Cardiac muscle cell (in vitro differentiated cells and primary cell): ENCODE measurements at regions not wholly inside any gene's neighbourhood (a gene's known extent, or its start where the extent isn't known, plus 50 kb on each side); places are given as distances from the start of the nearest gene placed in this dataset.
"Not testable (repeated sequence)": the region's sequence is repeated elsewhere in the genome, so short reads cannot be mapped to it uniquely, and the experiment has no call there.

Source experiments
- DNase-seq, 2 donors: peaks; one replicate each; pipeline versions ENCODE4 v3.0.0 to v3.0.0-alpha.2; 2010 to 2017; ENCODE audit warnings: low read depth in 1 of 2, low spot score in 1 of 2
- H3K27ac ChIP-seq: fragments of 200-600 bp; sonication (generic); 2 replicates; pipeline ENCODE4 v1.5.1; 2016
- H3K27me3 ChIP-seq: fragments of 200-600 bp; sonication (generic); 2 replicates; pipeline ENCODE4 v1.6.0; 2016; ENCODE audit warnings: control low read depth
- H3K36me3 ChIP-seq: fragments of 200-600 bp; sonication (generic); 2 replicates; pipeline ENCODE4 v1.5.1; 2016; ENCODE audit warnings: control low read depth
- H3K4me1 ChIP-seq: fragments of 200-600 bp; sonication (generic); 2 replicates; pipeline ENCODE4 v1.8.1; 2017; ENCODE audit warnings: low read depth, mild to moderate bottlenecking, mixed run types
- H3K4me3 ChIP-seq: fragments of 200-600 bp; sonication (generic); 2 replicates; pipeline ENCODE4 v1.5.1; 2016; ENCODE audit warnings: mild to moderate bottlenecking
- H3K9me3 ChIP-seq: fragments of 200-600 bp; sonication (generic); 2 replicates; pipeline ENCODE4 v1.5.1; 2017; ENCODE audit warnings: low read depth, mild to moderate bottlenecking, control low read depth
- TF ChIP-seq, protein P1 (sequence below): IDR thresholded peaks from 2 replicates; pipeline ENCODE4 v1.5.1; 2012; ENCODE audit warnings: low read depth, mild to moderate bottlenecking, low read length

DNA sequence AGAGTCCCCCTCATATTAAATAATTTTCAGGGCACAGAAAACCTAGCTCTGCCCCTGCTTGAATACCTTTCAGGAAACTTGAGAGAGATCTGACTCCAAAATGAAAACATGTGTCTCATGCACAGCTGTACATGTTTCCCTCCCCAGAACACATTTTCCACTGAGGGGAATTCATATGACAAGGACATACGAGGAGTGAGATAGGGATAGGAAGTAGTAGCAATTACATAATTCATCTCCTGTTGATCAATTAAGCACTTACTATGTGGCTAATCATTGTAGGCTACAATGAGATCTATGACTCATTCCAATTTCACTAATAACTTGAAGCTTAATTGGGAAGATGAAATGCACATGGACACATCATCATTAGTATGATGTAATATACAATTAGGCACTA is 302.1 kb downstream of the PCDH11X start:
- H3K27ac ChIP-seq, H3K9me3 ChIP-seq, H3K4me1 ChIP-seq, H3K36me3 ChIP-seq, H3K4me3 ChIP-seq, DNase-seq, H3K27me3 ChIP-seq: not testable (repeated sequence)

DNA sequence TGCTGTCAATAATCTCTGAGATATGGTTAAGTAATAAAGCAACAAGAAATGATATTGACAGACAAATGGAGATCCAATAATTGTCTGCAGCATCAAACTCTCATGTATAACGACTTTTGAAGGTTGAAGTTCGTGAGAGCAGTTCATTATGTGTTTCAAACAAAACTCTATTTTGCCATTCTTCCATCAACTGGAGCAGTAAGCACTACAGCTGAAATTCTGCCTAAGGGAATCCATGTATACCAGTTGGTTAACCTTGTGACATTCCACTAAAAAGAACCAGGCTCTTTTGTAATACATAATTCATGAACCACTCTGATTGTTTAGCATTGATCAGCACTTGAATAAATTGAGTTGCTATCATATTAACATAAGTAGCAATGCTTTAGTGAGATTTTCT is 311.6 kb downstream of the PCDH11X start:
- H3K4me3 ChIP-seq, DNase-seq, H3K9me3 ChIP-seq, H3K27ac ChIP-seq, H3K4me1 ChIP-seq, H3K27me3 ChIP-seq, H3K36me3 ChIP-seq: not testable (repeated sequence)

DNA sequence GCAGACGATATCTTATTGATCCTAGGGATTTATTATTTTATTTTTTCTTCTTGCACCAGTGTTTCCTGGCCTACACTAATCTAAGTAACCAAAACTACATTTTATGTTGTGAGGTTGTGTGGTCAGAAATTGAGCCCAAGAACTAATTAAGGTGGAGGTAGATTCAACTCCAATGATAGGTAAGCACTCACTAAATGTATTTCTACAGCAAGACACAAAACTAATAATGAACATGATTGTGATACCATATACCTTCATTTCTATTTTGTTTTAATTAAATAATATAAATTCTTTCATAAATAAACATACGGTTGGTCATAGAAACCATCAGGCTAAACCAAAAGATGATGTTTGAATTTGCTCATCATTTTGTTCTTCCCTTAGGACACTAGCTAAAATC is 319.0 kb downstream of the PCDH11X start:
- H3K36me3 ChIP-seq, H3K9me3 ChIP-seq, H3K27ac ChIP-seq, H3K4me1 ChIP-seq, H3K27me3 ChIP-seq, H3K4me3 ChIP-seq, DNase-seq: not testable (repeated sequence)

DNA sequence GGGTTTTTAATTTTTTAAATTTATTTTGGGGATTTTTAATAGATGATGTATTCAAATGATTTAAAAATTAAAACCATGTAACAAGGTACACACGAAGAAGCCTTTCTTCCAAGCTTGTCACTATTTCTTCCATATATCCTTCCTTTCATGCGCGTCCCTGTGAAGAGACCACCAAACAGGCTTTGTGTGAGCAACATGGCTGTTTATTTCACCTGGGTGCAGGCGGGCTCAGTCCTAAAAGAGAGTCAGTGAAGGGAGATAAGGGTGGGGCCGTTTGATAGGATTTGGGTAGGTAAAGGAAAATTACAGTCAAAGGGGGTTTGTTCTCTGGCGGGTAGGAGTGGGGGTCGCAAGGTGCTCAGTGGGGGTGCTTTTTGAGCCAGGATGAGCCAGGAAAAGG is 320.9 kb downstream of the PCDH11X start:
- not testable (repeated sequence) for H3K27ac ChIP-seq

DNA sequence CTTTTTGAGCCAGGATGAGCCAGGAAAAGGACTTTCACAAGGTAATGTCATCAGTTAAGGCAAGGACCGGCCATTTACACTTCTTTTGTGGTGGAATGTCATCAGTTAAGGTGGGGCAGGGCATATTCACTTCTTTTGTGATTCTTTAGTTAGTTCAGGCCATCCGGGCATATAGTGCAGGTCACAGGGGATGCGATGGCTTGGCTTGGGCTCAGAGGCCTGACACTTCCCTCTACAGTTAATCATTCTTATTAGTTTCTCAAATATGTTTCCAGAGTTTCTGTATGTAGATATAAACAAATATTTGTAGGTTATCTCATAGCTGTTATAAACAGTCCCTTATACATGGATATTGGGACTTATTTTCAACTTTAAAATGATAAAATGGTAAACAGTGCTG is 326.5 kb downstream of the PCDH11X start:
- not testable (repeated sequence) for H3K4me3 ChIP-seq, DNase-seq

More for the DNA sequence above, 320.9 kb downstream of the PCDH11X start:
- H3K4me3 ChIP-seq, DNase-seq, H3K36me3 ChIP-seq, H3K4me1 ChIP-seq, H3K9me3 ChIP-seq: not testable (repeated sequence)
- H3K27me3 ChIP-seq: peaks cover 27% of the 10 kb centered on the region

DNA sequence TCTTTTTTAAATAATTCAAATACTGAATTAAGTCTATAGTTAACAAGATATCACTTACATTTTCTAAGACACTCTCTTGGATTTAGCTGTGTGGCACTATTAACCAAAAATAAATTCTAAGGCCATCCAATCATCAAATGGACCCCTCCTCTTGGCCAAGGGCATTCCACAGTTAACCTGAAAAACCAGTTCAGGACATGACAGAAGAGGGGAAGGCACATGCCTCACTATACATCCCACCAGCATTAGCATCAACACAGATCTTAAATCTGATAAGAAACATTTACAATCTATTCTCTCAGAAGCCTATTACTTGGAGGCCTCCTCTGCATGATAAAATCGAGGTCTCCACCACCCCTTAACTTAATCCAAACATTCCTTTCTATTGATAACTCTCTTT is 327.5 kb downstream of the PCDH11X start:
- H3K4me3 ChIP-seq, H3K9me3 ChIP-seq, H3K4me1 ChIP-seq, H3K36me3 ChIP-seq, DNase-seq, H3K27ac ChIP-seq: not testable (repeated sequence)
- H3K27me3 ChIP-seq: peaks cover 33% of the 10 kb centered on the region

More for the DNA sequence above, 326.5 kb downstream of the PCDH11X start:
- peaks cover 33% of the 10 kb centered on the region for H3K27me3 ChIP-seq
- H3K27ac ChIP-seq, H3K4me1 ChIP-seq, H3K36me3 ChIP-seq, H3K9me3 ChIP-seq: not testable (repeated sequence)

DNA sequence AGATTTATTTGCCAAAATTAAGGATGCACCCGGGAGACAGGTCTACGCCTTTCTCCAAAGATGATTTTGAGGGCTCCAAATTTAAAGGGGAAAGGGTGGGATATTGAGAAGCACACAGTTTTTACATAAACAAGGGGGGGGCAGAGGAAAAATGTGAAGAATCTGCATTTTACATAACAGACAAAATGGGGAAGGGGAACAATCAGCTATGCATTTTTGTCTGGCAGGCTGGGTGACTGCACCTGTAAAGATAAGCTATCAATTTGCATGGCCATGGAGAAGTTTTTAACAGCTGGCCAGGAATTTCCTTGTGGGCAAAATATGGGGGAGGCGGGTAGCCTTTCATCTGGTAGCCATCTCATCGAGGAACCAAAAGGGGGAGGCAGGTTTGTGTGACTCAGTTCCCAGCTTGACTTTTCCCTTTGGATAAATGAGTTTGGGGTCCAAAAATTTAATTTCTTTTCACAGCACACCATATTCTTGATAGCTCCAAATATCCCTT is 331.3 kb downstream of the PCDH11X start:
- not testable (repeated sequence) for H3K9me3 ChIP-seq, H3K4me1 ChIP-seq, H3K36me3 ChIP-seq, H3K27me3 ChIP-seq, H3K27ac ChIP-seq, H3K4me3 ChIP-seq, DNase-seq

DNA sequence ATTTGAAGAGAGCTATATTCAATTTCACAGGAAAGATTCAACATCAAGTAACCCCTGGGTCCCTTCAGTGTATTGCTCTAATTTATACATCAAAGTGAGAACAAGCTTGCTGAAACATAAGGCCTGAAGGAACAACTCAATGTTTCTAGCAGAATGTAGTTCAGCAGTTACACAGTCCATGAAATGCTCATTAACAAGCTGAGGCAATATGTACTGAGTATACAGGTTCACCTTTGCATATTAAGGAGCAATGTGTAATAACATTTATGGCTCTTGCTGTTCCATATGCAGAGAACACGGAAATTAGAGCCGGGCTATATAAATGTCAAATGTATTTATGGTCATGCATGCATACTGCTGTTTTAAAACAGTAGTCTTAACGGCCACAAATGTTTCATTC is 338.5 kb downstream of the PCDH11X start:
- H3K27ac ChIP-seq, H3K36me3 ChIP-seq, H3K4me1 ChIP-seq, H3K27me3 ChIP-seq, DNase-seq, H3K4me3 ChIP-seq, H3K9me3 ChIP-seq: not testable (repeated sequence)

DNA sequence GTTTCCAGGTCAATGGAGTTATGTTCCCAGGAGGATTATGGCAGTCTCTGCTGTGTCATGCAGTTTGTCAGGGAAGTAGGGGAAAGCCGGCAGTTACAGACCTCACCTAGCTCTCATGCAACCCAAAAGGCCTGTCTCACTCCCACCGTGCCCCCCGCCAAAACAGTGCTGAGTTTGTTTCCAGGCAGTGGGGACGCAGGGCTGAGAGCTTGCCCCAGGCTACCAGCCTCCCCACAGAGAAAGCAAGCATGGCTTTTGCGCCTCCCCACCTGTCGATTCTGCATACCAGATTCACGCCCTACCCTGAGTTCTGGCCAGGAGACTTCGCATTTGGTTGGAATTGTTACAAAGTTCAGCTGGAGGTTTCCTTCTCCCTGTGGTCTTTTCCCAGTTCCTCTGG is 383.9 kb downstream of the PCDH11X start:
- H3K36me3 ChIP-seq, H3K27me3 ChIP-seq, H3K4me3 ChIP-seq, H3K4me1 ChIP-seq, H3K27ac ChIP-seq, H3K9me3 ChIP-seq, DNase-seq: not testable (repeated sequence)

DNA sequence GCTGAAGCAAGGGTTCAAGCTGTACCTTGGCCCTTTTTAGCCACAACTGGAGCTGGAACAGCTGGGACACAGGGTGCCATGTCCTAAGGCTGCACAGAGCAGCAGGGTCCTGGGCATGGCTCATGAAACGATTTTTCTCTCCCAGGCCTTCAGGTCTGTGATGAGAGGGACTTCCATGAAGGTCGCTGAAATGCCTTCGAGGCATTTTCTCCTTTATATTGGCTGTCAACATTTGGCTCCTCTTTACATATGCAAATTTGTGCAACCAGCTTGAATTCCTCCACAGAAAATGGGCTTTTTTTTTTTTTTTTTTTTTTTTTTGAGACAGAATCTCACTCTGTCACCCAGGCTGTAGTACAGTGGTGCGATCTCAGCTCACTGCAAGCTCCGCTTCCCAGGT is 430.8 kb downstream of the PCDH11X start:
- Histone ChIP-seq H3K4me1 (no peaks in the 10 kb centered on the region), H3K9me3 (no peaks in the 10 kb centered on the region), H3K27me3 (no peaks in the 10 kb centered on the region), H3K4me3 (no peak overlapping the region), H3K36me3 (no peaks in the 10 kb centered on the region), H3K27ac (no peak overlapping the region)
- TF ChIP-seq, protein P1, sequence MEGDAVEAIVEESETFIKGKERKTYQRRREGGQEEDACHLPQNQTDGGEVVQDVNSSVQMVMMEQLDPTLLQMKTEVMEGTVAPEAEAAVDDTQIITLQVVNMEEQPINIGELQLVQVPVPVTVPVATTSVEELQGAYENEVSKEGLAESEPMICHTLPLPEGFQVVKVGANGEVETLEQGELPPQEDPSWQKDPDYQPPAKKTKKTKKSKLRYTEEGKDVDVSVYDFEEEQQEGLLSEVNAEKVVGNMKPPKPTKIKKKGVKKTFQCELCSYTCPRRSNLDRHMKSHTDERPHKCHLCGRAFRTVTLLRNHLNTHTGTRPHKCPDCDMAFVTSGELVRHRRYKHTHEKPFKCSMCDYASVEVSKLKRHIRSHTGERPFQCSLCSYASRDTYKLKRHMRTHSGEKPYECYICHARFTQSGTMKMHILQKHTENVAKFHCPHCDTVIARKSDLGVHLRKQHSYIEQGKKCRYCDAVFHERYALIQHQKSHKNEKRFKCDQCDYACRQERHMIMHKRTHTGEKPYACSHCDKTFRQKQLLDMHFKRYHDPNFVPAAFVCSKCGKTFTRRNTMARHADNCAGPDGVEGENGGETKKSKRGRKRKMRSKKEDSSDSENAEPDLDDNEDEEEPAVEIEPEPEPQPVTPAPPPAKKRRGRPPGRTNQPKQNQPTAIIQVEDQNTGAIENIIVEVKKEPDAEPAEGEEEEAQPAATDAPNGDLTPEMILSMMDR: no peak
- no peak for DNase-seq
